Smooth muscle cell (in vitro differentiated cells): ENCODE measurements at regions not wholly inside any gene's neighbourhood (a gene's known extent, or its start where the extent isn't known, plus 50 kb on each side); places are given as distances from the start of the nearest gene placed in this dataset.

ENCODE experiments used
- DNase-seq: peaks from one replicate; lab custom pipeline; 2025; ENCODE audit not compliant: unreplicated experiment; lab: John Stamatoyannopoulos, UW
- H2AFZ ChIP-seq: fragments of 200-600 bp; sonication (generic); 2 replicates; pipeline ENCODE4 v1.6.0; 2016; ENCODE audit warnings: antibody characterized with exemption, low read depth, mild to moderate bottlenecking
- H3F3A ChIP-seq: fragments of 200-600 bp; sonication (generic); 2 replicates; pipeline ENCODE4 v1.6.0; 2017; ENCODE audit warnings: antibody characterized with exemption, low read depth
- H3K27ac ChIP-seq: fragments of 200-600 bp; sonication (generic); 2 replicates; pipeline ENCODE4 v1.5.1; 2016; ENCODE audit warnings: low read depth, mild to moderate bottlenecking
- H3K27me3 ChIP-seq: fragments of 200-600 bp; sonication (generic); 2 replicates; pipeline ENCODE4 v1.6.1; 2016; ENCODE audit warnings: low read depth, mild to moderate bottlenecking
- H3K36me3 ChIP-seq: fragments of 200-600 bp; sonication (generic); 2 replicates; pipeline ENCODE4 v1.5.1; 2016; ENCODE audit warnings: low read depth
- H3K4me1 ChIP-seq: fragments of 200-600 bp; sonication (generic); 2 replicates; pipeline ENCODE4 v1.5.1; 2016; ENCODE audit warnings: low read depth
- H3K4me2 ChIP-seq: fragments of 200-600 bp; sonication (generic); 2 replicates; pipeline ENCODE4 v1.6.0; 2016; ENCODE audit warnings: mild to moderate bottlenecking
- H3K4me3 ChIP-seq: fragments of 200-600 bp; sonication (generic); 2 replicates; pipeline ENCODE4 v1.5.1; 2016; ENCODE audit warnings: mild to moderate bottlenecking
- H3K79me2 ChIP-seq: fragments of 200-600 bp; sonication (generic); 2 replicates; pipeline ENCODE4 v1.6.0; 2016; ENCODE audit warnings: low read depth, mild to moderate bottlenecking
- H3K9ac ChIP-seq: fragments of 200-600 bp; sonication (generic); 2 replicates; pipeline ENCODE4 v1.6.0; 2016; ENCODE audit warnings: low read depth
- H3K9me3 ChIP-seq: fragments of 200-600 bp; sonication (generic); replicated peaks from 2 replicates; pipeline ENCODE4 v1.5.1; 2016; ENCODE audit warnings: low read depth
- H4K20me1 ChIP-seq: fragments of 200-600 bp; sonication (generic); 2 replicates; pipeline ENCODE4 v1.6.0; 2016; ENCODE audit warnings: low read depth
- WGBS: methylation state at CpG from one replicate; pipeline ENCODE4 v1.1.7; 2016; ENCODE audit warnings: low lambda C conversion rate; 5-methylcytosine and 5-hydroxymethylcytosine counted together
- TF ChIP-seq, protein P1 (sequence below): fragments of 200-600 bp; sonication (generic); IDR thresholded peaks from 2 replicates; pipeline ENCODE4 v1.5.1; 2017; ENCODE audit warnings: borderline replicate concordance, mild to moderate bottlenecking, antibody characterized with exemption; ENCODE audit not compliant: insufficient read depth, poor library complexity, severe bottlenecking

DNA sequence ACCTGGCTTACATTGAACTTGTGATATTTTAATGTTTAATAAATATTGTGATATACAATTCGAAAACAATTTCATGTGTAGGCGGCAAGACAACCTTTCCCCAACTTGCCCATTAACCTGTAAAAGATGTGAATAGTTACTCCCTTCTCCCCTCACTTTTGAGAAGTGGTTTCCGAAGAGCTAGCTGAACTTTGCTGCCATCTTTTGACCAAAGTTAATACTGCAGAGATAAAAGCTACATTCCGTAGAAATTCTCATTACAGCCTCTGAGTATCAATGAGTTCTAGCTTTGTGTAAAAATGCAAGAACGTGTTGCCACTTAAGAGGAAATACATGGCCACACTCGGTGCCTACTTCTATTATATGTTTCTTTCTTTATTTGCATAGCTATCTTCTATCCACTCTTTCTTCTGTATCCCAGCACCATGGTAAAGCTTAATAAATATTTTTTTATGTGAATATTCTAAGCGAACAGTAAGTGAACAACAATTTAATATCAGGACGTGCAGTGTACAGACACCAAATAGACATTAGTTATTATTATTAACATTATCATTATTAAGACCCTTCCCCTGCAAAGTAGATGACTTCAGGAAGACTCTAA, 105.1 kb upstream of the TMEM260 start:
- no peak overlapping the region for H2AFZ ChIP-seq
- H3K36me3 ChIP-seq, result no peaks in the 10 kb centered on the region
- no peaks in the 10 kb centered on the region for H3K9me3 ChIP-seq
- no peak overlapping the region for H3K27ac ChIP-seq
- H3F3A ChIP-seq, result no peaks in the 10 kb centered on the region
- no peak overlapping the region for H3K4me3 ChIP-seq
- H3K79me2 ChIP-seq, result no peaks in the 10 kb centered on the region
- 17% methylated on average over 8 of the region's 8 CpGs for WGBS
- no peaks in the 10 kb centered on the region for H4K20me1 ChIP-seq
- H3K4me1 ChIP-seq, result no peaks in the 10 kb centered on the region
- no peak overlapping the region for H3K4me2 ChIP-seq
- TF ChIP-seq, protein P1, sequence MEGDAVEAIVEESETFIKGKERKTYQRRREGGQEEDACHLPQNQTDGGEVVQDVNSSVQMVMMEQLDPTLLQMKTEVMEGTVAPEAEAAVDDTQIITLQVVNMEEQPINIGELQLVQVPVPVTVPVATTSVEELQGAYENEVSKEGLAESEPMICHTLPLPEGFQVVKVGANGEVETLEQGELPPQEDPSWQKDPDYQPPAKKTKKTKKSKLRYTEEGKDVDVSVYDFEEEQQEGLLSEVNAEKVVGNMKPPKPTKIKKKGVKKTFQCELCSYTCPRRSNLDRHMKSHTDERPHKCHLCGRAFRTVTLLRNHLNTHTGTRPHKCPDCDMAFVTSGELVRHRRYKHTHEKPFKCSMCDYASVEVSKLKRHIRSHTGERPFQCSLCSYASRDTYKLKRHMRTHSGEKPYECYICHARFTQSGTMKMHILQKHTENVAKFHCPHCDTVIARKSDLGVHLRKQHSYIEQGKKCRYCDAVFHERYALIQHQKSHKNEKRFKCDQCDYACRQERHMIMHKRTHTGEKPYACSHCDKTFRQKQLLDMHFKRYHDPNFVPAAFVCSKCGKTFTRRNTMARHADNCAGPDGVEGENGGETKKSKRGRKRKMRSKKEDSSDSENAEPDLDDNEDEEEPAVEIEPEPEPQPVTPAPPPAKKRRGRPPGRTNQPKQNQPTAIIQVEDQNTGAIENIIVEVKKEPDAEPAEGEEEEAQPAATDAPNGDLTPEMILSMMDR, result peak; percentile 95
- no peaks in the 10 kb centered on the region for H3K27me3 ChIP-seq
- DNase-seq, result no peak
- no peak overlapping the region for H3K9ac ChIP-seq

GRCh38 chr14:56482310-56482911, 97.2 kb upstream of the TMEM260 start:
- no peak overlapping the region for H3K4me3 ChIP-seq
- H3K36me3 ChIP-seq, result no peaks in the 10 kb centered on the region
- TF ChIP-seq, protein P1, result peak; percentile 20
- no peak overlapping the region for H2AFZ ChIP-seq
- no peaks in the 10 kb centered on the region for H3K4me1 ChIP-seq
- no peaks in the 10 kb centered on the region for H3K27me3 ChIP-seq
- no peak for DNase-seq
- no peak overlapping the region for H3K9ac ChIP-seq
- no peaks in the 10 kb centered on the region for H4K20me1 ChIP-seq
- H3F3A ChIP-seq, result no peaks in the 10 kb centered on the region
- H3K9me3 ChIP-seq, result no peaks in the 10 kb centered on the region
- H3K27ac ChIP-seq, result no peak overlapping the region
- no peak overlapping the region for H3K4me2 ChIP-seq
- 41% methylated on average over 5 of the region's 5 CpGs for WGBS
- no peaks in the 10 kb centered on the region for H3K79me2 ChIP-seq

DNA sequence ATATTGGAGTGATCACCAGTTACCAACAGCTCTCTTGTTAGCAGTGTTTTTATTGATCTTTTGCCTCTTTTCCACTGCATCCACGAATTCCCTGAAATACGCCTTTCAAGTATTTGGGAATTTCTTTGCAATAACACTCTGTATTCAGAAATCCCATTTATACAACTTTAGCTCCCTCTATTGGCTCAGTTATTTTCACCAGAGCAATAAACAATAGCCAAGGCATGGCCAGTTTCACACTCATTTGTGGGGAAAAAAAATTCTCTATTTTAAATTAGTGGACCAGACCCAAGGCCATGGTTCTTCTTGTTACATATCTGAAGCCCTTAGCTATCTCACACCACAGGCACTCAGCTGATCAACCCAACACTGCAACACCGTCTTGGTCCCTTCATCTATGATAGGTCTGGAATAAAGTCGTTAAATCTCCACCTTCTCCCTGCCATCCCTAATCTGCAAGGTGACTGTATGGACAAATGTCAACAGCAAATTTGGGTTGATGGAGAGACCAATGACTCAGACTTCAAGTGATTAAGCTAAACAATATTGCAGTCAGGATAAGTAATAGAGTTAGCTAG, 92.4 kb upstream of the TMEM260 start:
- no peaks in the 10 kb centered on the region for H3F3A ChIP-seq
- no peaks in the 10 kb centered on the region for H3K27me3 ChIP-seq
- H3K27ac ChIP-seq, result no peak overlapping the region
- no peak for DNase-seq
- H3K4me1 ChIP-seq, result peaks cover 6% of the 10 kb centered on the region
- TF ChIP-seq, protein P1, result peak; percentile 53
- H3K9me3 ChIP-seq, result no peaks in the 10 kb centered on the region
- no peak overlapping the region for H3K4me3 ChIP-seq
- H2AFZ ChIP-seq, result no peak overlapping the region
- H4K20me1 ChIP-seq, result no peaks in the 10 kb centered on the region
- H3K79me2 ChIP-seq, result no peaks in the 10 kb centered on the region
- no peaks in the 10 kb centered on the region for H3K36me3 ChIP-seq
- no peak overlapping the region for H3K9ac ChIP-seq
- WGBS, result 56% methylated on average over 4 of the region's 4 CpGs
- no peak overlapping the region for H3K4me2 ChIP-seq
